ENCODE measurements at regions not wholly inside any gene's neighbourhood (a gene's known extent, or its start where the extent isn't known, plus 50 kb on each side); places are given as distances from the start of the nearest gene placed in this dataset.

- H2BK5ac ChIP-seq (ENCODE audit: low read depth, low read length, poor library complexity, severe bottlenecking) = no peak overlapping the region
- POLR2A ChIA-PET (ENCODE audit: unreplicated experiment) = no interaction called here
- H4K8ac ChIP-seq (ENCODE audit: low read depth in 2 of 2, low read length in 2 of 2) = no peak overlapping the region
- dilution Hi-C loops (cut with HindIII; ENCODE audit: low sequenced_read_pairs, unreplicated experiment) = no loop called here
- CTCF ChIA-PET = interaction anchor here (0.6 kb wide), 1 partner anchor 1816 kb away, joined by 3 read pairs; no protein-coding TSS in a partner anchor
- H3K18ac ChIP-seq (ENCODE audit: low read depth, low read length) = no peak overlapping the region
- H3K4ac ChIP-seq (ENCODE audit: low read depth, low read length) = no peak overlapping the region
- no peaks in the 10 kb centered on the region for H3K36me3 ChIP-seq (ENCODE audit: control insufficient read depth, insufficient read depth, low read length)
- DNase-seq (peak; percentile 1), ATAC-seq (ENCODE audit: low read depth) (no peak)
- no peaks in the 10 kb centered on the region for H3K9me1 ChIP-seq (ENCODE audit: insufficient read depth, low read length)
- no peak overlapping the region for H4K91ac ChIP-seq (ENCODE audit: insufficient read depth, low read depth, low read length)
- no peak overlapping the region for H3K4me3 ChIP-seq (ENCODE audit: insufficient read depth, low read depth, low read length)
- H2AK9ac ChIP-seq (replicated peaks; ENCODE audit: low read depth, low read length, poor library complexity) = no peak overlapping the region
- H2BK15ac ChIP-seq (ENCODE audit: low read depth, low read length) = no peak overlapping the region
- H3K23ac ChIP-seq (ENCODE audit: low read depth, low read length) = no peak overlapping the region
- H2BK120ac ChIP-seq (ENCODE audit: low read depth, low read length) = no peak overlapping the region
- H3K9me3 ChIP-seq (ENCODE audit: control insufficient read depth, insufficient read depth, low read length) = no peaks in the 10 kb centered on the region
- no peak overlapping the region for H3K56ac ChIP-seq (ENCODE audit: extremely low read depth, insufficient read depth, low read length)
- no peak overlapping the region for H3K4me2 ChIP-seq (ENCODE audit: low read depth, low read length)
- no peak overlapping the region for H2AFZ ChIP-seq (replicated peaks; ENCODE audit: low read length, poor library complexity)
- in situ Hi-C loops (cut with MboI; ENCODE audit: low sequenced_read_pairs) = no loop called here
- no peak overlapping the region for H4K5ac ChIP-seq (ENCODE audit: low read depth, low read length)
- H3K79me1 ChIP-seq (ENCODE audit: low read depth in 1 of 2, low read length in 2 of 2) = no peaks in the 10 kb centered on the region
- H2BK20ac ChIP-seq (ENCODE audit: low read depth, low read length) = no peak overlapping the region
- TF ChIP-seq RAD21 (IDR thresholded peaks at IDR 0.05; ENCODE audit: low read length) (no peak), BHLHE40 (IDR thresholded peaks at IDR 0.05; ENCODE audit: low read depth, low read length) (no peak), FOS (IDR thresholded peaks at IDR 0.05; ENCODE audit: low read depth, low read length) (no peak), CEBPB (IDR thresholded peaks at IDR 0.05; ENCODE audit: low read depth, low read length) (no peak), CHD1 (IDR thresholded peaks at IDR 0.05; ENCODE audit: low read depth, low read length) (no peak), SMC3 (IDR thresholded peaks at IDR 0.05; ENCODE audit: low read depth, low read length) (no peak), MXI1 (IDR thresholded peaks at IDR 0.05; ENCODE audit: borderline replicate concordance, low read depth, low read length) (no peak), MAZ (IDR thresholded peaks at IDR 0.05; ENCODE audit: borderline replicate concordance, low read depth, low read length) (no peak)
- TF ChIP-seq, protein P1, sequence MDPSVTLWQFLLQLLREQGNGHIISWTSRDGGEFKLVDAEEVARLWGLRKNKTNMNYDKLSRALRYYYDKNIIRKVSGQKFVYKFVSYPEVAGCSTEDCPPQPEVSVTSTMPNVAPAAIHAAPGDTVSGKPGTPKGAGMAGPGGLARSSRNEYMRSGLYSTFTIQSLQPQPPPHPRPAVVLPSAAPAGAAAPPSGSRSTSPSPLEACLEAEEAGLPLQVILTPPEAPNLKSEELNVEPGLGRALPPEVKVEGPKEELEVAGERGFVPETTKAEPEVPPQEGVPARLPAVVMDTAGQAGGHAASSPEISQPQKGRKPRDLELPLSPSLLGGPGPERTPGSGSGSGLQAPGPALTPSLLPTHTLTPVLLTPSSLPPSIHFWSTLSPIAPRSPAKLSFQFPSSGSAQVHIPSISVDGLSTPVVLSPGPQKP (IDR thresholded peaks at IDR 0.05; ENCODE audit: borderline replicate concordance, low read depth, low read length) = no peak
- TF ChIP-seq, protein P2, sequence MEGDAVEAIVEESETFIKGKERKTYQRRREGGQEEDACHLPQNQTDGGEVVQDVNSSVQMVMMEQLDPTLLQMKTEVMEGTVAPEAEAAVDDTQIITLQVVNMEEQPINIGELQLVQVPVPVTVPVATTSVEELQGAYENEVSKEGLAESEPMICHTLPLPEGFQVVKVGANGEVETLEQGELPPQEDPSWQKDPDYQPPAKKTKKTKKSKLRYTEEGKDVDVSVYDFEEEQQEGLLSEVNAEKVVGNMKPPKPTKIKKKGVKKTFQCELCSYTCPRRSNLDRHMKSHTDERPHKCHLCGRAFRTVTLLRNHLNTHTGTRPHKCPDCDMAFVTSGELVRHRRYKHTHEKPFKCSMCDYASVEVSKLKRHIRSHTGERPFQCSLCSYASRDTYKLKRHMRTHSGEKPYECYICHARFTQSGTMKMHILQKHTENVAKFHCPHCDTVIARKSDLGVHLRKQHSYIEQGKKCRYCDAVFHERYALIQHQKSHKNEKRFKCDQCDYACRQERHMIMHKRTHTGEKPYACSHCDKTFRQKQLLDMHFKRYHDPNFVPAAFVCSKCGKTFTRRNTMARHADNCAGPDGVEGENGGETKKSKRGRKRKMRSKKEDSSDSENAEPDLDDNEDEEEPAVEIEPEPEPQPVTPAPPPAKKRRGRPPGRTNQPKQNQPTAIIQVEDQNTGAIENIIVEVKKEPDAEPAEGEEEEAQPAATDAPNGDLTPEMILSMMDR (conservative IDR thresholded peaks at IDR 0.05; ENCODE audit: low read depth, low read length) = no peak
- BruUV-seq (replicated peaks) = no TSS peak
- no peak overlapping the region for H3K27ac ChIP-seq (ENCODE audit: insufficient read depth, low read length)
- no peak overlapping the region for H3K9ac ChIP-seq (ENCODE audit: low read depth, low read length)
- H3K27me3 ChIP-seq (ENCODE audit: control insufficient read depth, insufficient read depth, low read length) = no peaks in the 10 kb centered on the region
- intact Hi-C loops (cut with micrococcal nuclease) = no loop called here
- H3K4me1 ChIP-seq (ENCODE audit: control insufficient read depth, insufficient read depth, low read length) = no peaks in the 10 kb centered on the region
- no peak overlapping the region for H3K14ac ChIP-seq (replicated peaks; ENCODE audit: low read depth, low read length)
- no peak overlapping the region for H2AK5ac ChIP-seq (ENCODE audit: low read depth, low read length)
- no peaks in the 10 kb centered on the region for H4K20me1 ChIP-seq (ENCODE audit: insufficient read depth, low read length)
These were observed 415.0 kb upstream of the SLITRK1 start for GRCh38 chr13:84297251-84297650.

Data from IMR-90 (cell line).